Activated CD8-positive, alpha-beta memory T cell treated with anti-CD3 and anti-CD28 coated beads, Interleukin-2, amount 50 U/mL, for 4 hours (primary cell): ENCODE measurements at regions not wholly inside any gene's neighbourhood (a gene's known extent, or its start where the extent isn't known, plus 50 kb on each side); places are given as distances from the start of the nearest gene placed in this dataset.

Experiments
- DNase-seq: peaks from one replicate; pipeline ENCODE4 v3.0.0-alpha.2; 2020

GRCh38 chr3:22908989-22909507 is 294.1 kb upstream of the UBE2E2 start:
- no peak for DNase-seq

- no peak for DNase-seq
Measured at GRCh38 chr3:22916933-22917332, 286.2 kb upstream of the UBE2E2 start.

GRCh38 chr3:22920006-22920405 is 283.1 kb upstream of the UBE2E2 start:
- no peak for DNase-seq

- no peak for DNase-seq
Measured at GRCh38 chr3:22922317-22922716, 280.8 kb upstream of the UBE2E2 start.

GRCh38 chr3:22923711-22924110 is 279.4 kb upstream of the UBE2E2 start:
- DNase-seq: no peak

- no peak for DNase-seq
Measured at GRCh38 chr3:22928216-22929110, 274.7 kb upstream of the UBE2E2 start.

GRCh38 chr3:22933051-22933840 is 269.9 kb upstream of the UBE2E2 start:
- DNase-seq: no peak

- no peak for DNase-seq
Measured at GRCh38 chr3:22933841-22934116, 269.3 kb upstream of the UBE2E2 start.

- DNase-seq: no peak
Measured at GRCh38 chr3:22935040-22935439, 268.1 kb upstream of the UBE2E2 start.

- no peak for DNase-seq
Measured at GRCh38 chr3:22937536-22937935, 265.6 kb upstream of the UBE2E2 start.

GRCh38 chr3:22938739-22939138 is 264.4 kb upstream of the UBE2E2 start:
- DNase-seq: no peak

GRCh38 chr3:22939349-22939748 is 263.8 kb upstream of the UBE2E2 start:
- no peak for DNase-seq

GRCh38 chr3:22940285-22940684 is 262.8 kb upstream of the UBE2E2 start:
- DNase-seq: no peak

- DNase-seq: no peak
Measured at GRCh38 chr3:22942981-22943380, 260.1 kb upstream of the UBE2E2 start.

- no peak for DNase-seq
Measured at GRCh38 chr3:22947851-22948250, 255.3 kb upstream of the UBE2E2 start.

- DNase-seq: no peak
Measured at GRCh38 chr3:22951910-22952309, 251.2 kb upstream of the UBE2E2 start.

- no peak for DNase-seq
Measured at GRCh38 chr3:22952860-22953259, 250.3 kb upstream of the UBE2E2 start.

GRCh38 chr3:22959593-22959992 is 243.5 kb upstream of the UBE2E2 start:
- no peak for DNase-seq

- DNase-seq: no peak
Measured at GRCh38 chr3:22960105-22960984, 242.8 kb upstream of the UBE2E2 start.

GRCh38 chr3:22962244-22962643 is 240.9 kb upstream of the UBE2E2 start:
- DNase-seq: no peak

- DNase-seq: no peak
Measured at GRCh38 chr3:22966349-22966748, 236.8 kb upstream of the UBE2E2 start.

- no peak for DNase-seq
Measured at GRCh38 chr3:22969276-22969675, 233.9 kb upstream of the UBE2E2 start.

- no peak for DNase-seq
Measured at GRCh38 chr3:22971497-22971896, 231.6 kb upstream of the UBE2E2 start.
